GM12874 (cell line): ENCODE measurements at regions not wholly inside any gene's neighbourhood (a gene's known extent, or its start where the extent isn't known, plus 50 kb on each side); places are given as distances from the start of the nearest gene placed in this dataset.

Experiments used
- TF ChIP-seq, protein P1 (sequence below): IDR thresholded peaks from 2 replicates; pipeline ENCODE4 v1.5.1; 2011; ENCODE audit warnings: low read depth, mild to moderate bottlenecking, control low read depth, low read length, moderate library complexity; ENCODE audit not compliant: insufficient read depth

DNA sequence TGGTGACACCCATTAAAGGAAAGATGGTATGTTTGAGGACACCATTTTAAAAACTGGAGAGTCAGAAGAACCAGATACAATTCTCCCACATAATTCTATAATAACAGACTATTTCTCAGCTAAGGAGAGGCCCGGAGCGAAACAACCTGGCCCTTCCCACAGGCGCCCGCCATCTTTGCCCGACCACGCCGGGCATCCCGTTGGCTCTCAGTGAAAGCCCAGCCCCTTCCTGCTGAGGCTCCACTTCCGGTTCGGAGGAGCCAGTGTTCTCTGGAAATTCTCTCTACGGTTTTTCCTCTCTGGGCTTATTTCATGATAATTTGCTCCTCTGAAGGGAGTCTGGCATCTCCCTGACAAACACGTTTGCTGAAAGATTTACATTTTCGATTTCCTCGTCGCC lies 175.7 kb downstream of the AXIN2 start:
- TF ChIP-seq, protein P1, sequence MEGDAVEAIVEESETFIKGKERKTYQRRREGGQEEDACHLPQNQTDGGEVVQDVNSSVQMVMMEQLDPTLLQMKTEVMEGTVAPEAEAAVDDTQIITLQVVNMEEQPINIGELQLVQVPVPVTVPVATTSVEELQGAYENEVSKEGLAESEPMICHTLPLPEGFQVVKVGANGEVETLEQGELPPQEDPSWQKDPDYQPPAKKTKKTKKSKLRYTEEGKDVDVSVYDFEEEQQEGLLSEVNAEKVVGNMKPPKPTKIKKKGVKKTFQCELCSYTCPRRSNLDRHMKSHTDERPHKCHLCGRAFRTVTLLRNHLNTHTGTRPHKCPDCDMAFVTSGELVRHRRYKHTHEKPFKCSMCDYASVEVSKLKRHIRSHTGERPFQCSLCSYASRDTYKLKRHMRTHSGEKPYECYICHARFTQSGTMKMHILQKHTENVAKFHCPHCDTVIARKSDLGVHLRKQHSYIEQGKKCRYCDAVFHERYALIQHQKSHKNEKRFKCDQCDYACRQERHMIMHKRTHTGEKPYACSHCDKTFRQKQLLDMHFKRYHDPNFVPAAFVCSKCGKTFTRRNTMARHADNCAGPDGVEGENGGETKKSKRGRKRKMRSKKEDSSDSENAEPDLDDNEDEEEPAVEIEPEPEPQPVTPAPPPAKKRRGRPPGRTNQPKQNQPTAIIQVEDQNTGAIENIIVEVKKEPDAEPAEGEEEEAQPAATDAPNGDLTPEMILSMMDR = no peak

DNA sequence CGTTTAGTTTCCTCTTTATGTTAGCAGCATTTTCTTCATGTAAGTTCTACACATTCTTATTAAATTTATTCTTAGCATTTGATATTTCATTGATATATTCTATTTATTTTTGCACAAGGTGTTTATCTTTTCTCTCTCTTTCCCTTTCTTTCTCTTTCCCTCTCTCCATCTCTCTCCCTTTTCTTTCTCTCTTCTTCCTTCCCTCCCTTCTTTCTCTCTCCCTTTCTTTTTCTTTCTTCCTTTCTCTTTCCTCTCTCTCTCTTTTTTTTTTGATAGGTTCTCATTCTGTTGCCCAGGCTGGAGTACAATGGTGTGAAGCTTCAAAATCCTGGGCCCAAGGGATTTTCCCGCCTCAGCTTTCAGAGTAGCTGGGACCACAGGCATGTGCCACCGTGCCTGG lies 176.4 kb downstream of the AXIN2 start:
- TF ChIP-seq, protein P1 = no peak

DNA sequence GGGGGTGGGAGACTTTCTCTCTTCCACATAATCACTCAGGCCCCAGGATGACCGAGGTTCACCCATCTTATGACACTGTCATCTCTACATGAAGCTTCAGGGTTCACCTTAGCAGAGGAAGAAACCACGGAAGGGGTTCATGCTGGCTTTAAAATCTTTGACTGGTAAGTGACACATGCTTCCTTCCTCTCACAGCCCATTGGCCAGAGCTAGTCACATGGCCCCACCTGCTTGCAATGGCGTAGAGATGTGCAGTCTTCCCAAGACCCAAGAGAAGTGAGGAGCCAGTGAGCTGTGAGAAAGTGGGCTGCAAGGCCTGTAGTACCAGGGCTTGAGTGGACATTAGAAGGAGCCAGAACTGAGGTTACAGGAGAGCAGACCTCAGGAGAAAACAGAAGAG lies 180.3 kb downstream of the AXIN2 start:
- TF ChIP-seq, protein P1 = no peak

DNA sequence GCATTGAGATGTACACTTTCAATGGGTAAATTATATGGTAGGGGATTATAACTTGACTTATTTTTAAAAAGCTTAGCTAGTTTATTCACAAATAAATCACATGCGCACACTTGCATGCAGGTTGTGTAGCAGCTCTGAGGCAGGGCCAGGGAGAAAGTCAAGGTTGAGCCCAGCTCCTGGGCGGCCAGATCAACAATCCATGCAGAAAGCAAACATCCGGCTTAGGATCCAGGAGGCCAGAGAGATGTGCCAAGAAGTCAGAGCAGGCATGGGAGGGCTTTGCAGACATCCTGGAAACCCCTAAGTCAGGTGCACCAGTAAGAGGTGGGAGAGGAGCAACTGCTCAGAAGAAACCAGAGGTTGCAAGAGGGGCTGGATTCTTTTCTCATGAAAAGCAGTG lies 186.5 kb downstream of the AXIN2 start:
- TF ChIP-seq, protein P1 = no peak

DNA sequence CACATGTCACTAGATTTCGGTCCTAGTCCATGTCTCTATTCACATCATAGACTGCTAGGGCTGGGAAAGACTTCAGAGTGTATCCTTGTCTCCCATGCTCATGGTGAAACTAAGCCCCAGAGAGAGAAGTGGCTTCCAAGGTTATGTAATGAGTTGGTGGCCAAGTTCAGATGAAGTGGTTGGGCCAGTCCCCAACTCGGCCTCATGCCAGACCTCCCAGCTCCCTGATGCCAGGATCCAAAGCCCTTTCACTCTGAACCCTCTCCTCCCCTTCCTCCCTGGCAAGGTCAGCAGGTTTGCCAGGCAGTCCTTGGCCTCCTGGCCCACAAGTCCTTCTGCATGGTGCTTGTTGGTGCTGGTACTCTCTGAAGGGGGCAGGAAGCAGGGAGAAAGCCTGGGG lies 189.7 kb downstream of the AXIN2 start:
- TF ChIP-seq, protein P1 = no peak

DNA sequence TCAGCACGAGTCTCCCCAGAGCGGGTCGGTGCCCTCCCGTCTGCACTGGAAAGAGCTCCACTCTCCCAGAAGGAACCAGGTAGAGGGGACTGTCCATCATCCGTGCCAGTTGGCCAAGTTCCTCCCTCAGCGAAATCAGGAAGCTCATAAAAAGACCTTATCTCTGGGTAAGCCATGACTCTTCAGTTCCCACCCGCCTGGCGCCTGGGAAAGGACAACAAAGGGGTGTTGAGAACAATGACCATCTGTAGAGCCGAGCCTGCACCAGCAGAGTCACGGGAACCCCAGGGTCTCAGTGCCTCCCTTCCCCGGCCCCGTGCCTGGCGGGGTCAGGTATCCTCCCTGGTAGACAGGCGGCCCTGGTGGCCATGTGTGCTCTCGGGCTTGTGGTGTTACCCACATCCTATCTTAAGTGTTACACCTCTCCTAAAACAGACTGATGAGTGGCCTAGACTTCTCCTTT lies 190.7 kb downstream of the AXIN2 start:
- TF ChIP-seq, protein P1 = no peak

DNA sequence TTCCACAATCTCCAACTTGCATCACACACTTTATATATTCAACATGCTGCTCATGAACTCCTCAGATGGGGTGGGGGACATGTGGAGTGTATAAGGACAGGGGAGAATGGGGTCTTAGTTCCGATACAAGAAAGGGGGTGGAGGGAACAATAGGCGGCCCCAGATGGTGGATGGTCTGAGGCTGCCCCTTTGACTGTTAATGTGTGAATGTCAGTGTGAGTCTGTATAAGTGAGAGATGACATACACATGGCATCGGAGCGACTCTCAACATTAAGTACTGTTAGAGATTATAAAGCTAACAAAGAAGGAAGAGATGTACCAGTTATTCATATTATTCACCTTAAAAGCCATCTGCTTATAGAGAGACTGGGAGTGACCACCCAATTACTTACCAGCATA lies 193.1 kb downstream of the AXIN2 start:
- TF ChIP-seq, protein P1 = no peak
